Spleen (tissue), 11 donors: ENCODE measurements at regions not wholly inside any gene's neighbourhood (a gene's known extent, or its start where the extent isn't known, plus 50 kb on each side); places are given as distances from the start of the nearest gene placed in this dataset.

Experiments used
- DNase-seq: peaks from one replicate; pipeline ENCODE4 v3.0.0-alpha.2; 2020
- H3K27ac ChIP-seq, 8 donors: fragments of 200-600 bp; sonication (generic) in 7 of 8; 1 replicate in 4 of 8; 2 replicates in 4 of 8; pipeline versions ENCODE4 v1.5.0 to v1.8.0; 2016 to 2021; ENCODE audit warnings: inconsistent platforms in 4 of 8, mild to moderate bottlenecking in 4 of 8, moderate library complexity in 1 of 8
- H3K27me3 ChIP-seq, 7 donors: fragments of 200-600 bp; sonication (generic) in 6 of 7; replicated peaks in 1 of 7; 1 replicate in 4 of 7; 2 replicates in 3 of 7; pipeline versions ENCODE4 v1.5.0 to v1.8.0; 2016 to 2021; ENCODE audit warnings: inconsistent platforms in 3 of 7, mild to moderate bottlenecking in 1 of 7
- H3K36me3 ChIP-seq, 6 donors: fragments of 200-600 bp; sonication (generic) in 5 of 6; 1 replicate in 4 of 6; 2 replicates in 2 of 6; pipeline versions ENCODE4 v1.5.0 to v1.8.0; 2016 to 2021; ENCODE audit warnings: inconsistent platforms in 2 of 6
- H3K4me1 ChIP-seq, 6 donors: fragments of 200-600 bp; sonication (generic) in 5 of 6; 1 replicate in 3 of 6; 2 replicates in 3 of 6; pipeline versions ENCODE4 v1.5.0 to v1.8.0; 2016 to 2021; ENCODE audit warnings: inconsistent platforms in 3 of 6
- H3K4me3 ChIP-seq, 8 donors: fragments of 200-600 bp; sonication (generic) in 7 of 8; 1 replicate in 4 of 8; 2 replicates in 4 of 8; pipeline versions ENCODE4 v1.5.0 to v1.8.0; 2016 to 2021; ENCODE audit warnings: inconsistent platforms in 4 of 8, mild to moderate bottlenecking in 4 of 8, moderate library complexity in 2 of 8
- H3K9me3 ChIP-seq, 8 donors: fragments of 200-600 bp; sonication (generic) in 7 of 8; 1 replicate in 4 of 8; 2 replicates in 4 of 8; pipeline versions ENCODE4 v1.5.0 to v1.8.0; 2016 to 2021; ENCODE audit warnings: inconsistent platforms in 4 of 8
- POLR2A ChIP-seq, 3 donors: fragments of 450-650 bp; IDR thresholded peaks; one replicate each; pipeline ENCODE4 v1.5.1; 2017; ENCODE audit warnings: antibody characterized with exemption in 3 of 3, mild to moderate bottlenecking in 1 of 3
- POLR2AphosphoS5 ChIP-seq, 3 donors: sonication (generic); formaldehyde crosslinking; IDR thresholded peaks; one replicate each; pipeline ENCODE4 v1.5.1; 2017; ENCODE audit warnings: antibody characterized with exemption in 3 of 3
- WGBS, 5 donors: extraction: QIAGEN DNeasy Blood & Tissue Kit in 3 of 5; methylation state at CpG; one replicate each; pipeline versions ENCODE4 v1.1.5 to v1.1.7; 2013 to 2018; 5-methylcytosine and 5-hydroxymethylcytosine counted together
- intact Hi-C: fragments of 100-400 bp; cut with DNase I; formaldehyde crosslinking; loops from one replicate; pipeline ENCODE4 v1.15.0; 2023; ENCODE audit warnings: low total_unique reads
- TF ChIP-seq, protein P1 (sequence below), 11 experiments: fragments of 200-600 bp in 7 of 11; fragments of 450-650 bp in 4 of 11; sonication (generic) in 4 of 11; IDR thresholded peaks in 8 of 11; conservative IDR thresholded peaks in 3 of 11; 1 replicate in 7 of 11; 2 replicates in 4 of 11; pipeline versions ENCODE4 v1.4.0 to v1.8.0; 2016 to 2021; ENCODE audit warnings: antibody characterized with exemption in 11 of 11, inconsistent platforms in 4 of 11, mild to moderate bottlenecking in 1 of 11
- donor health status: healthy with polysubstance abuse.
- donor health status: DM: no; HTN: no; CAD: no; lungs with moderate emphysema.
- donor health status: DM: no; HTN: no; CAD: no.
- donor health status: Bipolar disorder and iron deficiency.
- donor health status: healthy.
- donor health status: DM: no; HTN: no; CAD: no.
- donor health status: DM: yes; HTN: yes; CAD: no.

DNA sequence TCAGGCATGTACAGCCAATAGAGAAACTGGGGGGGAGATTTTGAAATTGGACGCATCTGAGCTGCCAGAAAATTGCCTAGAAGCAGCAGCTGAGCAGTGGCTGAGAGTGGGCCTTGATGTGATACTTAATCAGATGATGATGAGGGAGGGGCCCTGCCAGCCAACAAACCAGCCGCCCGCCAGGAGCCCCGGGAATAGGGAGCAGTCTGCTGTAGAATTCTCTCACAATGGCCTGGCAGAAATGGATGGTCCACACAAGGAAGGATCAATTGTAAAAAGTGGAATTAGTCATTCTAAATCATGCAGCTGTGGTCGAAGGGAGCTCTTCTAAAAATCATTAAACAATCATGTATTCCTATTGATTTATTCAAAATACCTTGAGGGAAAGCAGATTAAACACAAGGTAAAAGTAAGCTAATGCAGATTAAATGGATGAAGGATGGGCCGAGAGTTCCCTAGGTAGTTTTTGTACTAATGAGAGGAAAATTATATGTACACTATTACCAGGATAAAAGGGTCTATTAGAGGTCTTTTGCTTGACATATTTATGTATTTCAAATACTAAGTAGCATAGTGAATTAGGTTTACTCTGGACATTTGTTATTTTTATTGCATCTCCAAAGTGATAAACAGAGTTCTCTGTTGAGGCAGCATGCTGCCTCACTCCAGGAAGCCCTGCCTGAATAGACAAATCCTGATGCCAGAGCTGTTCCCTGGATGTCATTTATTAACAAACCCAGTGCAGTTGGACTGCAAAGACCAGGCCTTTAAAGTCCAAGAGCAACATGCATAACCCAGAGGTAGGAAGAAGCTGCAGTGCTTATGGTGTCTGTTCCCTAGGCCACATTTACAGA is 91.3 kb downstream of the NKX6-1 start:
- Histone ChIP-seq H3K4me3 (no peak overlapping the region), H3K27ac (no peak overlapping the region), H3K27me3 (no peaks in the 10 kb centered on the region), H3K4me1 (no peaks in the 10 kb centered on the region), H3K36me3 (no peaks in the 10 kb centered on the region), H3K9me3 (no peaks in the 10 kb centered on the region)
- intact Hi-C loops = no loop called here
- TF ChIP-seq, protein P1, sequence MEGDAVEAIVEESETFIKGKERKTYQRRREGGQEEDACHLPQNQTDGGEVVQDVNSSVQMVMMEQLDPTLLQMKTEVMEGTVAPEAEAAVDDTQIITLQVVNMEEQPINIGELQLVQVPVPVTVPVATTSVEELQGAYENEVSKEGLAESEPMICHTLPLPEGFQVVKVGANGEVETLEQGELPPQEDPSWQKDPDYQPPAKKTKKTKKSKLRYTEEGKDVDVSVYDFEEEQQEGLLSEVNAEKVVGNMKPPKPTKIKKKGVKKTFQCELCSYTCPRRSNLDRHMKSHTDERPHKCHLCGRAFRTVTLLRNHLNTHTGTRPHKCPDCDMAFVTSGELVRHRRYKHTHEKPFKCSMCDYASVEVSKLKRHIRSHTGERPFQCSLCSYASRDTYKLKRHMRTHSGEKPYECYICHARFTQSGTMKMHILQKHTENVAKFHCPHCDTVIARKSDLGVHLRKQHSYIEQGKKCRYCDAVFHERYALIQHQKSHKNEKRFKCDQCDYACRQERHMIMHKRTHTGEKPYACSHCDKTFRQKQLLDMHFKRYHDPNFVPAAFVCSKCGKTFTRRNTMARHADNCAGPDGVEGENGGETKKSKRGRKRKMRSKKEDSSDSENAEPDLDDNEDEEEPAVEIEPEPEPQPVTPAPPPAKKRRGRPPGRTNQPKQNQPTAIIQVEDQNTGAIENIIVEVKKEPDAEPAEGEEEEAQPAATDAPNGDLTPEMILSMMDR (IDR thresholded peaks at IDR 0.05 in 8 of 11, conservative IDR thresholded peaks at IDR 0.05 in 3 of 11) = no peak
- TF ChIP-seq POLR2AphosphoS5 (IDR thresholded peaks at IDR 0.05) (no peak), POLR2A (IDR thresholded peaks at IDR 0.05) (no peak)
- 76 to 82% (median 81%) methylated on average over 6 of the region's 6 CpGs for WGBS, 5 donors
- DNase-seq = no peak

DNA sequence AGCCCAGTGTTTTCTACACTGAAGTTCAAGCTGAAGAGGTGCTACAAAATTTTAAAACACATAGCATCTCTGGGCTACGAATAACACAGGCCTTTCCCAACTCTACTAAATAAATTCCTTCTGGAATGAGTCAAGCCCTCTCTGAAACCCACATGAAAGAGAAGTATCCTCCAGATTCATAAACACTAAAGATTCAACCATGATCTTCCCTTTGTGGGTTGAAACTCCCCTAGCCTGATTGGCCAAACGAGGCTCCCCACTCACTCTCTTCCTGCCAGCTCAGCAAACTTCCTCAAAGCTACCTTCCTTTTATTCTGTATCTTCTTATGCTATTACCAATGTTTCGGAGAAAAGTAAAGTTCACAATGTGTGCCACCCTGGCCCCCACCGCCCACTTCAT is 95.4 kb downstream of the NKX6-1 start:
- TF ChIP-seq POLR2AphosphoS5 (IDR thresholded peaks at IDR 0.05) = no peak
- TF ChIP-seq, protein P1 (IDR thresholded peaks at IDR 0.05 in 8 of 11, conservative IDR thresholded peaks at IDR 0.05 in 3 of 11) = no peak
- TF ChIP-seq POLR2A (IDR thresholded peaks at IDR 0.05) = no peak
- no peaks in the 10 kb centered on the region for H3K4me1 ChIP-seq
- H3K27me3 ChIP-seq = no peaks in the 10 kb centered on the region
- no peaks in the 10 kb centered on the region for H3K9me3 ChIP-seq
- no peak for DNase-seq
- no peaks in the 10 kb centered on the region for H3K36me3 ChIP-seq
- H3K4me3 ChIP-seq = no peak overlapping the region
- intact Hi-C loops = no loop called here
- no peak overlapping the region for H3K27ac ChIP-seq
- WGBS, 5 donors = 66 to 74% (median 68%) methylated on average over 4 of the region's 4 CpGs

DNA sequence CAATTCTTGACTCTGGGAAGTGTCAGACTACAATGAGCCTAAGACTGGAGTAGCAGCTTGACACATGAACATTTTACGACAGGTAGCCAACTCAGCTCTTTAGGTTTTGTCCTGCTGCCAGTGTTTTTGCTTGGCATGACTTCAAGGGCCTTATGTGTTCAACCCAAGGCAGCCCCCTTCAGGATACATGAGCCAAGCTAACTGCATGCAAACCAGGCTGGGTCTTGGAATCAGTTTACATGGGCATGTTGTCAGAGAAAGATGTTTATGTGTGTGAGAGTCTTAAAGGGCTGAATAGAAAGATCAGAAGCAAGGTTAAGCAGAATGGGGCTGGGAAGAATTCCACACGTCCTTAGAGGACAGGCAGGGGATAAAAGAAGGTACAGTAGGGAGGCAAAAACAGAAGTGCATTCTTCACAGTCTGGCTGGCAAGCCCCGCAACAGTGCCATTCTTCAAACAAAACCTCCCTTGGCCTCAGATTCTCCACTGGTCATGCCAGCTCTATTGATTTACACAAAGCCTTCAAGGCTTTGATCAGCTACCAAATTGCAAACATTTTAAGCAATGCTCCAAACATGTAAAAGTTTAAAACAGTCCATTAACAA is 97.3 kb downstream of the NKX6-1 start:
- no peaks in the 10 kb centered on the region for H3K4me1 ChIP-seq
- intact Hi-C loops = no loop called here
- no peaks in the 10 kb centered on the region for H3K27me3 ChIP-seq
- no peak overlapping the region for H3K4me3 ChIP-seq
- no peaks in the 10 kb centered on the region for H3K9me3 ChIP-seq
- no peaks in the 10 kb centered on the region for H3K36me3 ChIP-seq
- 54 to 64% (median 62%) methylated on average over 3 of the region's 3 CpGs for WGBS, 5 donors
- H3K27ac ChIP-seq = no peak overlapping the region
- no peak for DNase-seq
- TF ChIP-seq, protein P1 (IDR thresholded peaks at IDR 0.05 in 8 of 11, conservative IDR thresholded peaks at IDR 0.05 in 3 of 11) = no peak
- no peak for TF ChIP-seq POLR2A (IDR thresholded peaks at IDR 0.05)
- no peak for TF ChIP-seq POLR2AphosphoS5 (IDR thresholded peaks at IDR 0.05)

DNA sequence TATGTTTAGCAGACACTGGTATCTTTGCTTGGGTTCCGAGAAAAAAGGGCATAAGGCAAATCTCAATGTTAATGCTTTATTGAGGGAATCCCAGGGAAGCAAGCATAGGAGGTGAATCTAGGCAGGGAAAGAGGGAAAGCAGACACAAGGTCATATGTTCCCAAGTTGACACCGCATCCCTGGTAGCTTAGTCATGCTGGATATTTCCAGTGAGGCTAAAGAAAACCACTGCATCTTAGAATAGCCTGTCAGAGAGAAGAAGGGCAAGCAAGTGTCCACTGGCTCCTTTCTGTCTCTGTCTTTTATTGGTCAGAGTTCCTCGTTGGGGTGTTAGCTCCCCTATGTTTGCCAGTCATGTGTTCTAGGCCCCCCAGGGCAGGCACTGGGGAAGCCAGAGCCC is 104.7 kb downstream of the NKX6-1 start:
- Histone ChIP-seq H3K4me1 (no peaks in the 10 kb centered on the region), H3K9me3 (no peaks in the 10 kb centered on the region), H3K4me3 (no peak overlapping the region), H3K27ac (no peak overlapping the region), H3K27me3 (peaks cover 0 to 5% (median 0%) of the 10 kb centered on the region in 7 donors), H3K36me3 (no peaks in the 10 kb centered on the region)
- intact Hi-C loops = no loop called here
- TF ChIP-seq POLR2A (IDR thresholded peaks at IDR 0.05) = no peak
- TF ChIP-seq POLR2AphosphoS5 (IDR thresholded peaks at IDR 0.05) = no peak
- TF ChIP-seq, protein P1 (IDR thresholded peaks at IDR 0.05 in 8 of 11, conservative IDR thresholded peaks at IDR 0.05 in 3 of 11) = no peak
- no peak for DNase-seq
- WGBS, 5 donors = 68 to 88% (median 73%) methylated on average over 3 of the region's 3 CpGs
